Prostate gland (tissue), 2 donors: ENCODE measurements at regions not wholly inside any gene's neighbourhood (a gene's known extent, or its start where the extent isn't known, plus 50 kb on each side); places are given as distances from the start of the nearest gene placed in this dataset.

Experiments used
- CTCF ChIP-seq, 4 experiments: fragments of 200-600 bp in 2 of 4; fragments of 450-650 bp in 2 of 4; sonication (generic) in 2 of 4; IDR thresholded peaks; 1 replicate in 3 of 4; 2 replicates in 1 of 4; pipeline ENCODE4 v1.5.1; 2016 to 2019; ENCODE audit warnings: antibody characterized with exemption in 4 of 4, mild to moderate bottlenecking in 2 of 4, moderate library complexity in 2 of 4
- POLR2A ChIP-seq: fragments of 450-650 bp; IDR thresholded peaks from one replicate; pipeline ENCODE4 v1.6.1; 2016; ENCODE audit warnings: antibody characterized with exemption, mild to moderate bottlenecking

DNA sequence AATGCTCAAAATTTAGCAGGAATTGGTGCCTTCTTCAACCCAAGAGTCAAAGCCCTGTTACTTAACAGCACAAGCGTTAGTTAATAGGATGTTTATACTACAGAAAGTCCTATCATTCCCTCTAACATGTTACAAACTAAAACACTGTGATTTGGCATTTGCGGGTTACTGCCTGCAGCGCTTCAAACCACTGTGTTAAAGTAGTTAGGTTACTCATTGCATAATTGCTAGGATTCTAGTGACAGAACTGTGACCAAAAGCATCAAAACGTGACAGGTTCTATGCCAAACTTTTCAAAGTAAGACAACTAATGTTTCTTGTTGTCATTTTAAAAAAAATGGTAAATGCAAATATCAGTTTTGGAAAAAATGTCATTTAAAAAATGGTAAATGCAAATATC, 442.8 kb upstream of the ZFP42 start:
- TF ChIP-seq CTCF (IDR thresholded peaks at IDR 0.05) (no peak), POLR2A (no peak)
